ENCODE measurements at regions not wholly inside any gene's neighbourhood (a gene's known extent, or its start where the extent isn't known, plus 50 kb on each side); places are given as distances from the start of the nearest gene placed in this dataset.

DNA sequence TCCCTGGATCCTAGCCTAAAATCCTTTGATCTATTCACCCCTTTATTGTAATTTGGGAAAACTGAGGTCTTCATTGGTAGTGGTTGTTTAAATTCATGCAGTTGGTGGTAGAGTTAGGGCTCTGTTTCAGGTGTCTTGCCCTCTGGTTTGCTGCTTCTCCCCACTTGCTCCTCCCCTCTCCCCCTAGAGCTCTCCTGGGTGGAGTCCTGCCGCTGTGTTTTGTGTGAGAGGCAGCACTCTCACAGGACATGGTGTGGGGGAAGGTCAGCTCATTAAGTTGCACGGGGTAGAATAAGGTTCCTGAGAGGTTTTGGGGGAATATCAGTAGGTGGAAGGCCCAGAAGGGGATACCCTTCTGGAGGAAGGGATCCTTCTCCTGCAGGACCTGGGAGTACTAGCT, 98.1 kb upstream of the NECTIN1 start:
- TF ChIP-seq, protein P1, sequence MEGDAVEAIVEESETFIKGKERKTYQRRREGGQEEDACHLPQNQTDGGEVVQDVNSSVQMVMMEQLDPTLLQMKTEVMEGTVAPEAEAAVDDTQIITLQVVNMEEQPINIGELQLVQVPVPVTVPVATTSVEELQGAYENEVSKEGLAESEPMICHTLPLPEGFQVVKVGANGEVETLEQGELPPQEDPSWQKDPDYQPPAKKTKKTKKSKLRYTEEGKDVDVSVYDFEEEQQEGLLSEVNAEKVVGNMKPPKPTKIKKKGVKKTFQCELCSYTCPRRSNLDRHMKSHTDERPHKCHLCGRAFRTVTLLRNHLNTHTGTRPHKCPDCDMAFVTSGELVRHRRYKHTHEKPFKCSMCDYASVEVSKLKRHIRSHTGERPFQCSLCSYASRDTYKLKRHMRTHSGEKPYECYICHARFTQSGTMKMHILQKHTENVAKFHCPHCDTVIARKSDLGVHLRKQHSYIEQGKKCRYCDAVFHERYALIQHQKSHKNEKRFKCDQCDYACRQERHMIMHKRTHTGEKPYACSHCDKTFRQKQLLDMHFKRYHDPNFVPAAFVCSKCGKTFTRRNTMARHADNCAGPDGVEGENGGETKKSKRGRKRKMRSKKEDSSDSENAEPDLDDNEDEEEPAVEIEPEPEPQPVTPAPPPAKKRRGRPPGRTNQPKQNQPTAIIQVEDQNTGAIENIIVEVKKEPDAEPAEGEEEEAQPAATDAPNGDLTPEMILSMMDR (IDR thresholded peaks at IDR 0.05), result no peak
- no peak overlapping the region for H3K4me3 Mint-ChIP-seq

GRCh38 chr11:119823077-119823476, 94.1 kb upstream of the NECTIN1 start:
- CTCF ChIA-PET, result no interaction called here
- Histone ChIP-seq H3K36me3 (ENCODE audit: insufficient read depth, low read length) (no peaks in the 10 kb centered on the region), H3K27me3 (ENCODE audit: control insufficient read depth in 1 of 2, insufficient read depth in 2 of 2, low read length in 2 of 2) (peaks cover 8 to 11% of the 10 kb centered on the region in 2 experiments), H3K4me1 (ENCODE audit: insufficient read depth, low read length) (no peaks in the 10 kb centered on the region), H3K4me3 (ENCODE audit: low read length) (no peak overlapping the region), H3K27ac (ENCODE audit: low read depth in 1 of 2, low read length in 2 of 2) (no peak overlapping the region), H3K9me3 (ENCODE audit: control insufficient read depth in 1 of 2, insufficient read depth in 1 of 2, low read length in 2 of 2) (peaks cover 0 to 3% of the 10 kb centered on the region in 2 experiments)
- H3K36me3 Mint-ChIP-seq (ENCODE audit: low read depth), result no peaks in the 10 kb centered on the region
- ATAC-seq (ENCODE audit: poor library complexity) (no peak), DNase-seq (no peak)
- POLR2A ChIA-PET, result no interaction called here
- no peak overlapping the region for H3K4me3 Mint-ChIP-seq
- intact Hi-C loops (cut with DNase I, micrococcal nuclease), result no loop called here
- TF ChIP-seq, protein P1 (IDR thresholded peaks at IDR 0.05), result no peak
- peaks cover 55% of the 10 kb centered on the region for H3K27me3 Mint-ChIP-seq
- H3K27ac Mint-ChIP-seq, result no peak overlapping the region
- H3K9me3 Mint-ChIP-seq, result peaks cover 7% of the 10 kb centered on the region
- H3K4me1 Mint-ChIP-seq (ENCODE audit: low read depth), result no peaks in the 10 kb centered on the region

More for the DNA sequence above, 98.1 kb upstream of the NECTIN1 start:
- intact Hi-C loops (cut with DNase I, micrococcal nuclease), result no loop called here
- peaks cover 7% of the 10 kb centered on the region for H3K9me3 Mint-ChIP-seq
- ATAC-seq (ENCODE audit: poor library complexity), result no peak
- ChIA-PET CTCF (no interaction called here), POLR2A (no interaction called here)
- DNase-seq, result no peak
- no peaks in the 10 kb centered on the region for H3K4me1 Mint-ChIP-seq (ENCODE audit: low read depth)
- Histone ChIP-seq H3K4me3 (ENCODE audit: low read length) (no peak overlapping the region), H3K27me3 (ENCODE audit: control insufficient read depth in 1 of 2, insufficient read depth in 2 of 2, low read length in 2 of 2) (peaks cover 12 to 25% of the 10 kb centered on the region in 2 experiments), H3K9me3 (ENCODE audit: control insufficient read depth in 1 of 2, insufficient read depth in 1 of 2, low read length in 2 of 2) (peaks cover 0 to 3% of the 10 kb centered on the region in 2 experiments), H3K27ac (ENCODE audit: low read depth in 1 of 2, low read length in 2 of 2) (no peak overlapping the region), H3K36me3 (ENCODE audit: insufficient read depth, low read length) (no peaks in the 10 kb centered on the region), H3K4me1 (ENCODE audit: insufficient read depth, low read length) (no peaks in the 10 kb centered on the region)
- no peaks in the 10 kb centered on the region for H3K36me3 Mint-ChIP-seq (ENCODE audit: low read depth)
- H3K27me3 Mint-ChIP-seq, result peaks cover 63% of the 10 kb centered on the region
- no peak overlapping the region for H3K27ac Mint-ChIP-seq

- ATAC-seq (ENCODE audit: poor library complexity), result no peak
Observed at GRCh38 chr11:119816660-119817059, 87.7 kb upstream of the NECTIN1 start.

More at GRCh38 chr11:119816660-119817059, 87.7 kb upstream of the NECTIN1 start:
- H3K27ac ChIP-seq (ENCODE audit: low read depth in 1 of 2, low read length in 2 of 2), result no peak overlapping the region
- Mint-ChIP-seq H3K27ac (no peak overlapping the region), H3K36me3 (ENCODE audit: low read depth) (no peaks in the 10 kb centered on the region), H3K9me3 (no peaks in the 10 kb centered on the region), H3K4me3 (no peak overlapping the region), H3K27me3 (peaks cover 14% of the 10 kb centered on the region), H3K4me1 (ENCODE audit: low read depth) (no peaks in the 10 kb centered on the region)
- no peak overlapping the region for H3K4me3 ChIP-seq (ENCODE audit: low read length)
- no peak for DNase-seq
- H3K9me3 ChIP-seq (ENCODE audit: control insufficient read depth in 1 of 2, insufficient read depth in 1 of 2, low read length in 2 of 2), result no peaks in the 10 kb centered on the region
- no peaks in the 10 kb centered on the region for H3K4me1 ChIP-seq (ENCODE audit: insufficient read depth, low read length)
- ChIA-PET POLR2A (no interaction called here), CTCF (no interaction called here)
- no peaks in the 10 kb centered on the region for H3K36me3 ChIP-seq (ENCODE audit: insufficient read depth, low read length)
- TF ChIP-seq, protein P1 (IDR thresholded peaks at IDR 0.05), result no peak
- intact Hi-C loops (cut with DNase I, micrococcal nuclease), result no loop called here
- no peaks in the 10 kb centered on the region for H3K27me3 ChIP-seq (ENCODE audit: control insufficient read depth in 1 of 2, insufficient read depth in 2 of 2, low read length in 2 of 2)
